ENCODE measurements at regions not wholly inside any gene's neighbourhood (a gene's known extent, or its start where the extent isn't known, plus 50 kb on each side); places are given as distances from the start of the nearest gene placed in this dataset.
"Not testable (repeated sequence)": the region's sequence is repeated elsewhere in the genome, so short reads cannot be mapped to it uniquely, and the experiment has no call there.

- DNase-seq, result no peak
Observed at GRCh38 chr6:169099411-169100202, 154.0 kb downstream of the THBS2 start.

DNA sequence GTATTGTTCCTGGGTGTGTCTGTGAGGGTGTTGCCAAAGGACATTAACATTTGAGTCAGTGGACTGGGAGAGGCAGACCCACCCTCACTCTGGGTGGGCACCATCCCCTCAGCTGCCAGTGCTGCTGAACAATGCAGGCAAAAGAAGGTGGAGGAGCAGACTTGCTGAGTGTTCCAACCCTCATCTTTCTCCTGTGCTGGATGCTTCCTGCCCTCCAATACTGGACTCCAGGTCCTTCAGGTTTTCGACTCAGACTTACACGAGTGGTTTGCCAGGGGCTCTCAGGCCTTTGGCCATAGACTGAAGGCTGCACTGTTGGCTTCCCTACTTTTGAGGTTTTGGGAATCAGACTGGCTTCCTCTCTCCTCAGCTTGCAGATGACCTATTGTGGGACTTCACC, 155.0 kb downstream of the THBS2 start:
- not testable (repeated sequence) for DNase-seq

GRCh38 chr6:169098116-169098515, 155.5 kb downstream of the THBS2 start:
- DNase-seq, result no peak

GRCh38 chr6:169097381-169097959, 156.2 kb downstream of the THBS2 start:
- no peak for DNase-seq

- no peak for DNase-seq
Observed at GRCh38 chr6:169096388-169096787, 157.3 kb downstream of the THBS2 start.

- DNase-seq, result no peak
Observed at GRCh38 chr6:169095153-169095552, 158.5 kb downstream of the THBS2 start.

- no peak for DNase-seq
Observed at GRCh38 chr6:169094552-169094950, 159.1 kb downstream of the THBS2 start.

DNA sequence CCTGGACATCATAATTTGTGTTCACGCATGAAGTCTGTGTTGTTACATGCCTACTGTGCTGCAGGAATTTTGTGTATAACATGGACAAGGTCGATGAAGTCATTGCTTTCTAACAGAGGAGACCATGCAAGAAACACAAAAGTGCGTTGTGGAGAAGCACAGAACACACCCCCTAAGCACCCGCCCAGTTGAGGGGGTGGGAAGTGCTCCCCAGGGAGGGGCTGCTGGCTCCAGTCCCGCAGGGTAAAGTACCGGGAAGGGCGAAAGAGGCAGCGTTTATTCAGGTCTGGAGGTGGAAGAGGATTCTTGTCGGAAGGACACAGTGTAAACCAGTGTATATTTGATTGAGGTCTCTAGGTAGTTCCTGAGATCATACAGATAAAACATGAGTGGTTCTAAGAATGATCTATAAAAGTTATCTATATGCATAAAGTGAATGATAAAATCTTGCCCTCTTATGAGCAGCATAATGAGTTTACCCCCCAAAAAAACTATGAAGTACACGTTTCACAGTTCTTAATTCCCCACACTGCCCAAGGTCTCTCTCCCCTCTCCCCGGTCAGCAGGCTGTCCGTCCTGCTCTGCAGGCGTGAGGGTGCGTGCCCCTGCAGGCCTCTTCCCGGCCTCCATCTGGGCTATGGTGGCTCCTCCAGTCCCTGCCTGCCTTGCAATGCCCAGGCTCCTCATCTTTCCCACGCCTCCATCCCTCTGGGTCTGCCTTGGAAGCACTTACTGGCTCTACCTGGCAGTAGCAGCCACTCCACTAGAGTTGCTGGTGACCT, 159.7 kb downstream of the THBS2 start:
- DNase-seq, result no peak

GRCh38 chr6:169093066-169093723, 160.5 kb downstream of the THBS2 start:
- no peak for DNase-seq

- DNase-seq, result no peak
Observed at GRCh38 chr6:169092375-169092774, 161.3 kb downstream of the THBS2 start.

DNA sequence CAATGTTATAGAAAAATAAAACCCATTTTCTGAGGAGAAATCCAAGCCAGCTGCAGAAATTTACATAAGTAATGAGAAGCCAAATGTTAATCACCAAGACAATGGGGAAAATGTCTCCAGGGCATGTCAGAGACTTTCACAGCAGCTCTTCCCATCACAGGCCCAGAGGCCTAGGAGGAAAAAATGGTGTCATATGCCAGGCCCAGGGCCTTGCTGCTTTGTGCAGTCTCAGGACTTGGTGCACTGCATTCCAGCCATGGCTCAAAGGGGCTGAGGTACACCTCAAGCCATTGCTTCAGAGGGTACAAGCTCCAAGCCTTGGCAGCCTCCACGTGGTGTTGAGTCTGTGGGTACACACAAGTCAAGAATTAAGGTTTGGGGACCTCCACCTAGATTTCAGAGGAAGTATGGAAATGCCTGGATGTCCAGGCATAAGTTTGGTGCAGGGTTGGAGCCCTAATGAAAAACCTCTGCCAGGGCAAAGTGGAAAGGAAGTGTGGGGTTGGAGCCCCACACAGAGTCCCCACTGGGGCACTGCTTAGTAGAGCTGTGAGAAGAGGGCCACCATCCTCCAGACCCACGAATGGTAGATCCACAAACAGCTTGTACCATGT, 163.0 kb downstream of the THBS2 start:
- DNase-seq, result not testable (repeated sequence)

- no peak for DNase-seq
Observed at GRCh38 chr6:169088762-169089161, 164.9 kb downstream of the THBS2 start.

DNA sequence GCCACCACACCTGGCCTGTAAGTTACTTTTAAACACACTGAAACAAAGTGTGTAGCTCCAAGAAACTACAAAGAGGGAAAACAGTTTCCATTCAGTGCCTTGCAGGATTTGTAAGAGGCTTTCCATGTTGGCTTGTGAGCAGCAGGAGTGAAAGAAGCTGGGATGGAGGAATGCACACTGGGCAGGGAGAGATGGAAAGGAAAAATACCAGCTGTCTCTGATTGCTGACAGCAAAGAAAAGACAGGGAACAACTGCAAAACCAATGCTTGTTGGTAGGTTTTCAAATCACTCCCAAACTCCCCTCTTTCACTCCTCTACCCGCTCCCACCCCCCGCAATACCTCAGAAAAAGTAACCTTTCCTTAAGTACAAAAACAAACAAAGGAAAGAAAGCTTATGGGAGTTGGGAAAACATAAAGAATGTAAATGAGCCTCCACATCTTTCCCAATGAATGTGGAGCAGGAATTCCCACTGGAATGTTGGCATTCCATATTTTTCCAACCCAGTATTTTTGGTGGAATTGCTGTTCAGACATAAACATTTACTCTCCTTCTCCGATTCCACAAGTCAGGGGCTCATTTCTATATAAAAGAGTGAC, 166.1 kb downstream of the THBS2 start:
- no peak for DNase-seq

- not testable (repeated sequence) for DNase-seq
Observed at GRCh38 chr6:169086616-169087015, 167.0 kb downstream of the THBS2 start.

DNA sequence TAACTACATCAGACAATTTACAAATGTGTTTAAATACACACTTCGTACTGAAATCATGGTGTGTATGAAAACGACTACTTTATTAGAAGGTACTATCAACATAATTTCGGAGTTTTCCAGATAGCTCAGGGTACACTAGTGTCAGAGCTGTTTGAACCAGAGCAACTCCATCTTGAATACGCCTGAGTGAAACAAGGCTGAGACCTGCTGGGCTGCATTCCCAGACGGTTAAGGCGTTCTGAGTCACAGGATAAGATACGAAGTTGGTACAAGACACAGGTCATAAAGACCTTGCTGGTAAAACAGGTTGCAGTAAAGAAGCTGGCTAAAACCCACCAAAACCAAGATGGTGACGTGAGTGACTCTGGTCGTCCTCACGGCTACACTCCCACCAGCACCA, 167.6 kb downstream of the THBS2 start:
- no peak for DNase-seq

DNA sequence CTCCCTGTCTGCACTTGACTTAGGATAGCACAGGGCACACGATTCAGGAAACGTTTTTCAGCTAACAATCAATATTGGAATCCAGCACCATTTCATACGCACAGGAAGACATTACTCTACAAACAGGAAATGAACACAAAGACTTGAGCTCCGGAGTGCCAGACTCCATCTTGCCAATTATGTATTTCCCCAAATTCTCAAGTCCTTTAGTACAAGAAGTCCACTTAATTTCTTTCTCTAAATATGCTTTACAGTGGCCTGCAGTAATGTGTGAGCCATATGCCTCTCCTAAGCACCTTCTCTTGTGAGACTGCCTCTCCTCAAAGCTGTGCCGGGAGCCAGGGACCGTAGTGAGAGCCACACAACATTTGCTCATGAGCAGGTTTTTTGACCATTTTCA, 168.2 kb downstream of the THBS2 start:
- no peak for DNase-seq

DNA sequence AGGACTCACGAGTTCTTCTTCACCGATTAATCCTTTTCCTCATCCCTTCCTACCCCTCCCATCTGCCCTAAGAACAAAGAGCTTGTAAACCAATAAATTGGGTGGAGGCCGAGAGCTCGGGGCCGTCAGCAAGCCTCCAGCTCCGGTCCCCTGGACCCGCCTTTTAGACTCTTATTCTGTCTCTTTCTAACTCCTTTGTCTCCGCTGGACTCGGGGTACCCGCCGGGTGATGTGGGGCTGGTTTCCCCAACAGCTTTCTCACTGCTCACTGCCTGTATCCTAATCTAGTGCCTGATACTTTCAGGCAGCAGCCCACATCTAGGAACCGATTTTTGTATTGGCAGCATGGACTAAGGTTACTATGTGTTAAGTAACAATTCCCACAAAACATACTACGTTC, 169.1 kb downstream of the THBS2 start:
- DNase-seq, result not testable (repeated sequence)

DNA sequence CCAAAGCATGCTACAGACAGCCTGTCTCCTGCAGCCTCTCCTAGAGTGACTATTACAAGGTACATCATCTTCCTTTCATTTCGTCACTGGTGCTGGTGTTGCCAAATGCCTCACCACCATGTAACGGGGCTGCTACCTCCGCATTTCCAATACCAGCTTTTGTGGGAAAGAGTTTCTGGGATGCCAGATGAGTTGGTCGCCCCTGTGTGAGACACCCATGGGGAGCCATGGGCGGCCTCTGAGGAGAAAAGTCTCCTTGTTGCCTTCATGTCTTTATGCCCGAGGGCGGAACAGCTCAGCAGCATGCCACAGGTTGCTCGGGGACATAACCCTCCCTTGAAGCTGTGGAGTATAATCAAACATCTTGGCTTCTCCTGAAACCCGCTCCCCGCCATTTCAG, 169.6 kb downstream of the THBS2 start:
- DNase-seq, result no peak

DNA sequence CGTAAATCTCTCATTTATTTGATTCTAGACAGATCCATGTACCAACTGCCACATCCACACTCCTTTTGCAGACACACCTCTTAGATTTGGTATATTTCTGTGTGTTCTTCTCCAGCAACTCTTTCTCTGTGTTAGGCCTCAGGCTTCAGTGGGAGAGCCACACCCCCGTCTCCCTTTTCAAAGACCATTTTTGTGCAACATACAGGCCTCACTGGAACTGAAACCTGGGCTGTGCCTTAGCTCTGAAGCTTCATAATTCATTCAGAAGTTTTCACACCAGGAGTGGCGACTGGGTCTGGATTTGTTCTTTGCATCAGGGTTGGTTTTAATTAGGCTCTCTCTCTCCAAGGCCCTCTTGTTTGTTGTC, 170.2 kb downstream of the THBS2 start:
- no peak for DNase-seq

- DNase-seq, result no peak
Observed at GRCh38 chr6:169082817-169083507, 170.7 kb downstream of the THBS2 start.

- DNase-seq, result no peak
Observed at GRCh38 chr6:169082093-169082492, 171.6 kb downstream of the THBS2 start.

Data from right kidney (tissue), 1 donor.